GM19238 (cell line): ENCODE measurements at regions not wholly inside any gene's neighbourhood (a gene's known extent, or its start where the extent isn't known, plus 50 kb on each side); places are given as distances from the start of the nearest gene placed in this dataset.

Experiments
- DNase-seq: peaks from one replicate; pipeline ENCODE4 v3.0.0; 2011; ENCODE audit warnings: low spot score; ENCODE audit not compliant: insufficient read length

DNA sequence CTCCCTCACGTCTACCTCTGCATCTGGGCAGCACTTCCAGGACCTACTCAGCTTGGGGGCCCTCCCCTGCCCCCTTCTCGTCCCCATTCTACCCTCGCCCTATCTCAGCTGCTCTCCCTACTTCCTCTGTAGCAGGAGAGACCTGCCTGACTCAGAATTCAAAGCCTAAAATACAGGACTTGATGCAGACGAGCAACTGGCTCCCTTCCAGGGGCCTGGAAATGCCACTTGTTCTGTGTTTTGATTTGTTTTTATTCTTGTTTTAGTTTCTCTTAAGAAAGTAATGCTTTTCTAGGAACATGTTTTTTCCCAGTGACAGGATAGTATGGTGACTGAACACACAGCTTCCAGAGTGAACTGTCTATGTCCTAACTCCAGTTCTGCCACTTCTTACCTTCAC is 320.4 kb upstream of the CDH4 start:
- no peak for DNase-seq

DNA sequence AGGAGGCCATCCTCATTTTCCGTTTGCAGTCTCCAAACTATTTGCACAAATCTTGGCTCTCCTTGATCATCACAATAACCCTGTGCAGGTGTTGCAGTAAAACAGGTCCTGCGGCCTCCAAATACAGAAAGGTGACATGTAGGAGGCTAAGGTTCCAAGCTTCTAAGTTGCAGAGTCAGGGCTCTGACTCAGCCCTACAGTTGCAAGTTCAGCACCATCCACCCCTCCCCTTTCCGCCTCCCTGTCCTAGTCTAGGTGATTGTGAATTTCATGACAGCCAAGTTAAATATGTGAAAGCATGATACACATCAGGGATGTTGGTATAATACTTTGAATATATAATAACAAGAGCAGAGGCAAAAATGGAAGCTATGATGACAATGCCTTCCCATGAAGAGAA is 317.3 kb upstream of the CDH4 start:
- DNase-seq, result no peak

DNA sequence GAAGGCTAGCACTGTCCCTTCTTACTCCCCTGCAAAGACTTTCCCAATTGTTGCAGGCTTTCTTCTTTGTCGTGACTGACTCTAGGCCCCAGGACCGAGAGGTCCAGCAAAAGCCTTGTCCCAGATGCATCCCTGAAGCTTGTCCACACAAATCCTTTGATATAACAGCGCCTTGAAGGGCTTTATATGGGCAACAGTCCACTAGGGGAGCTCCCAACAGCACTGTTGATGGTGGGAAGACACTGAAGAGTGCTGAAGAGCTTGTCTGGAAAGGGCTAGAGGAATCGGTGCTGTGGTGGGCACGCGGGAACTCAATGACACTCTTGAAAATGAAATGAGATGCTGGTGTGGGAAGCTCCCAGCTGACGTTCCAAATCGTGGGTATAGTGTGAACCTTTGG is 316.1 kb upstream of the CDH4 start:
- no peak for DNase-seq

DNA sequence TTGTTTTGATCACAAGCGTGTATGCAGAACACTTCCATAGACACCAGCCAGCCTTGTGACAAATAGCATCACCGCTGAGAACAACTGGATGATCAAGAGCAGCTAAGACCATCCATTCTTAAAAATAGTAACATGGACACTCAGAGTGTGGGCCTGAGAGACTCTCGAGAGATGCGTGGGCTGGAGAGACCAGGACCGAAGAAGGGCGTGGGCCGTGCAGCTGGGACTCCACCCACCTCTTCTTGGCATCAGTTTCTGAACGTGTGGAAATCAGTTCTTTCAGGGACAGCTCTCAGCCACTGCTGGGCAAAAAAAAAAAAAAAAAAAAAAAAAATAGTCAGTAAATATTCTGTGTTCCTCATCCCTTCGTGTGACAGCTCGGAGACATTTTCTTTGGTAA is 314.5 kb upstream of the CDH4 start:
- no peak for DNase-seq

DNA sequence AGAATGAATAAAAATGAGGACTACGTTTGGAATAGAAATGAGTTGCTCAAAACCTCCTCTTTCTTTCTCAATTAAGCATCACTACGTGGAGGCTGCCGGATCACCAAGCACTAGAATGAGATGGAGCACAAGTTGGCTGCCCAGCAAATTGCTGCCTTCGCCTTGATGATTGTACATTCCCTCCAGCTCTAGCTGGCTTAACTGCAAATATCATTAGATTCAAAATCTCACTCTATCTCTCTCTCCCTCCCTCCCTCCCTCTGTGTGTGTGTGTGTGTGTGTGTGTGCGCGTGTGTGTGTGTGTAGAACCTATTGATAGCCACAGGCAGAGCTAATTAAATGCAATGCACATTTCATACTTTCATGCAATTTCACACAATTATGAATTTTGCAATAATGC is 310.7 kb upstream of the CDH4 start:
- DNase-seq, result no peak

DNA sequence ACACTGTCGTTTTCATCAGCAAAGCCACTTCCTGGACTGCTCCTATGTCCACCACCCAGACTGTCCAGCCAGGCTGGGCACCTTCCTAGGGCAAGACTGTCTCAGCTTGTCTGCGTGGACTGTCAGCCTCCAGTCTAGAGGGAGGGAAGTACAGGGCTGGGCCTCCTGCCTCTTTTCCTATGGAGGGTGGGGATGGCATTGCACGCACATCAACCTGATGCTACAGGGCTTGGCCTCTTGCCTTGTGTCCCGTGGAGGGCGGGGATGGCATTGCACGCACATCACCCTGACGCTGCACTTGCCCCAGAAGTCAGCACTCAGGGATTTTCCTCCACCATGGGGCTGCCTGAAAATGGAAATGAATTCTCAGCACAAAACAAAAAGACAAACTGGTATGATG is 304.2 kb upstream of the CDH4 start:
- no peak for DNase-seq

DNA sequence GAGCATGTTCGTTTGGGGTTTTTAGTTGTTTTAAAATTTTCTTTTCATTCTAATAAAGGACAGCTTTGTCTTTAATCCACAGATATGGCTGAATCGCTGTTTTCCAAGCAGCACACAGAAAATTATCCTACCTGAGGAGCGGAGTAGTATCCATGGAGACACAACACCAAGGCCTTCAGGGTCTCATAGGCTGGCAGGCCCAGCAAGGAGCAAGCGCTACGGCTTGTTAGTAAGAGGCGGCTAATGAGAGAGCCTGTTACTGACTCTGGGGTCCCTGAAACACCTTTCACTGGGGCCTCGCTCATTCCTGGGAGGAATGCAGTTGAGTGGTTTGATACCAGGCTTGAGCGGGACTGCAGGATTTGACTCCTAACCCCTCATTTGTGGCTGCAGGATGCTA is 303.8 kb upstream of the CDH4 start:
- no peak for DNase-seq

DNA sequence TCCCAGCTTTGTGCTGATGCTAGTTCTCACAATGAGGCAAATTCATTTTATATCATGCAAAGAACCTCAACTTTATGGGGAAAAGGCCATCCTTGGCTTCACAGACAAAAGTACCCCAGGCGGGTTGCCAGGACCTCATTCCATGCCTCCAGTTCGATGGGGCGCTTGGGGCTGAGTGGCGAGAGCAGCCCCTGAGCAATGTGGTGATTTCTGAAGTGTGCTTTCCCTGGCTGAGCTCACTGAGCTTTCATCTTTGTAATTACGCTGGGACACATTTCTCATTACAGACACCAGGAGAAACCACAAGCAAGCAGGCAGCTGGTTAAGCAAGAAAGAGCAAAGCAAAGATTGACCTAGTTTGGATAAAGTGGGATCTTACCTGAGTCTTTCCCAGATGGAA is 301.5 kb upstream of the CDH4 start:
- no peak for DNase-seq

DNA sequence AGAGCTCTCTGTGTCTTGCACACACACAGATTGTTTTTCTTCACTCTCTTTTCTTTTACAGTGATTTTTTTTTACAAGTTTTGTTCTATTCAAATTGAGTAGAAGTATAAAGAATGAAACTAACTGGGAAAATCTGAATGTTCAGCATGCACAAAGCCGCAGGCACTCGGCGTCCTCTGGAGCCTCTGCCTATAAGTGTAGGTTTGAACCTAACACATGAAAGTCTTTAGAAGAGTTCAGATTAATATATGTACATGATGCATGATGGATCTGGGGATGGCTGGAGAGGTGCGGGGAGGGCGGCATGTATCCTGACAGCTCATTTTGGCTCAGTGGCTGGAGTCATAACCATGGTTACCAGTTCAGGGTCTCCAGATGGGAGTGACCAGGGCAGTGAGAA is 301.1 kb upstream of the CDH4 start:
- DNase-seq, result no peak

DNA sequence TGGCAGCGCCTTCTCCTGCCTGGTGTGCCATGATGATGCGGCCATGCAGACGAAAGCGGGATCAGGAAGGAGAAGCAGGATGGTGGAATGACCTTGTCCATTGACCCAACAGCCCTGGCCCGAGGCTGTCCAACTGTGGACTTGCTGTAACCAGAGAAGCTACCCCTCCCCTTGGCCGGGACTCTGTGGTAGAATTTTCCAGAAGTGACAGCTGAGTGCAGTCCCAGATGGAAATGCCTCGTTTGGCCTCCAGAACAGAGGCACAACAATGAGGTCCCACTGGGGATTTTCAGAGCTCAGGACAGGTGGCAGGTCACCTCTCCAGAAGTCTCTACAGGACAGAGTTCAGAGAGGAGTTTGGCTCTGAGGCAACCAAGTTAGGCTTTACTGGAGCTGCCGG is 299.2 kb upstream of the CDH4 start:
- no peak for DNase-seq

DNA sequence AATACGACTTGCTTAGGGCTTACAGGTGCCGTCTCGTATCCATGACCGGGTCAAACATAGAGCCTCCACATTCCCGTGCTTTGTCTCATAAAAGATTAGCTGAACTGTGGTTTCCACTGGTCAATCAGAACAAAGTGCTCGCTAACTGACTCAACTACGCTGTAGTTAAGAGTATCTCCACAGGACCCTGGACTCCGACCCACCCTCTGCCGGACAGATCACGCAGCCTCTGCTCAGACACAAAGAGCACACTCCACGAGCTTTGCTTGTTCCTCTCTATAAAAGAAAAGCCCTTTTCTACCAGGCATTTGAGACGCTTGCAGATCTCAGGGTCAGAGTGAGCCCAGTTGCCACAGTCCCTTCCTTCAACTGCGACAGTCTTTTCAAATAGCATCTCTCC is 298.7 kb upstream of the CDH4 start:
- DNase-seq, result no peak

DNA sequence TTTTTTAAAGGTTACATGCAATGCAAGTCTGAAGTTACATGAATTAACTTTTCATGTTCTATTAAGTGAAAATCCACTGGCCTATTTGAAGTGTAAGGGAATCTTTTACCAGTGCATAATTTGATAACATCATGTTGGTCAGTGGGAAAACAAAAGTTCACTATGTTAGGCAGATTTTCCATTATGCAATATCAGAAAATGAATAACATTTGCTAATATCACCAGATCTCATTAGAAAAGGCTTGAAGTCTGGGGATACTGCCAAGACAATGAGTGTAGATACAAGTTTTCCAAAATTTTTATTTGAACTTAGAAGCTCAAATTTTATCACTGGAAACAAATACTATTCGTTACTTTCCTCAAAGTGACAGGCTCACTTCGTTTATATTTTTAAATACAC is 296.4 kb upstream of the CDH4 start:
- no peak for DNase-seq

DNA sequence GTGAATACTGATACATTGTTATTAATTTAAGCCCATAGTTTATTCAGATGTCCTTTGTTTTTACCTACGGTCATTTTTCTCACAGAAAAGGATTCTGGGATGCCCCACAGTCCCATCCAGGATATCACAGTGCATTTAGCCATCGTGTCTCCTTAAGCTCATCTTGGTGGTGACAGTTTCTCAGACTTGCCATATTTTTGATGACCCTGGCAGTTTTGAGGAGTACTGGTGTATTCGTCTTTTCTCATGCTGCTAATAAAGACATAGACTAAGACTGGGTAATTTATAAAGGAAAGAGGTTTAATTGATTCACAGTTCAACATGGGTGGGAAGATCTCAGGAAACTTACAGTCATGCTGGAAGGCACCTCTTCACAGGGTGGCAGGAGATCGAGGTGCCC is 295.9 kb upstream of the CDH4 start:
- no peak for DNase-seq

DNA sequence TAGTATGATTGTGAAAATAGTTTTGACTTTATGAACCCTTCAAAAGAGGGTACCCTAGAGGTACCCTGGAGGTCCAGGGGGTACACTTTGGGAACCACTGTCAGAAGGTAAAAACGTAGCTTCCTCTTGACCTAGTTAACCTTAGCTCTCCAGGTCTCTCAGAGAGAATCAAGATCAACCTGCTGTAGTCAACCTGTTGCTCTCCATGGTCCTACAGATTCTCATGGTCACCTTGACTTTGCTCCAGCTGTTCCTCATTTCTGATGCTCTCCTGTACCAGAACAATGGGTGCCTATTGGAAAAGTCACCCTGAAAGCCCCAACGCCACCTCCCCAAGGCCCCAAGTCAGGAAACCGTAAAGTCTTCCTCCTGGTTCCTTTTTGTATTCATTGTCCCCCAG is 294.4 kb upstream of the CDH4 start:
- DNase-seq, result no peak

DNA sequence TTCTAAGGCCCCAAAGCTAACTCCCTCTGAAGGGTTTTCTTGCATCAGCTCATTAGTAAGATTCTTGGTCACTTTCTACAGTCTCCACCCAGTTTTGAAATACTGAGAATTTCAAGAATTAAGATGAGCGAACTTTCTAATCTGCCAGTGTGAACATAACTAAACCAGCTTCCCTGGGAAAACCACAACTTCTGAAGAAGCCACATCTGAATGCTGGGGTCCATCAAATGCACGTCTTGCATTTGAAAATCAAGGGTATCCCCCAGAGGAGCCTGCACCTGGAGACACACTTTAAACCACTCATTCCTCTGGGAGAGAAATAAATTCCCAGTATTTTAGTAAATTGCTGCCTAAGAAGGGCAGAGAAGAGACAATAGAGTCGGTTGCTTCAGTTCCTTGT is 292.1 kb upstream of the CDH4 start:
- DNase-seq, result no peak

DNA sequence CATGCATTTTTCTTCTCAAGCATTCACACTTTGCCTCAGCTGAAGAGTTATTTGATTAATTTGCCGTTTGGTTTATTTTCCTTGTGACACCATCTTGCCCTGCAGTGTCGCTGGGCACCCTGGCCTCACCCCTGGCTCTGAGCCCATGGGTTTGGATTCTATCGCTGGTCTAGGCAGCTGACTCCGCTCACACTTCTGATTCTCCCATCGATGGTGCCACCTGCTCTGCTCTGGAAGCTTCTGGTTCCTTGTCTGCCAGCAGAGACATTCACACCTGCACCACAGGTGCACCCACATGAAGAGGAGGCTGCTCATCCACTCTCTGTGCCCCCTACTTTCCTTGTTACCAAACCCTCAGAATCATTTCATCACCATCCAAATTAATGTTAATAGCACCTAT is 291.6 kb upstream of the CDH4 start:
- DNase-seq, result no peak

DNA sequence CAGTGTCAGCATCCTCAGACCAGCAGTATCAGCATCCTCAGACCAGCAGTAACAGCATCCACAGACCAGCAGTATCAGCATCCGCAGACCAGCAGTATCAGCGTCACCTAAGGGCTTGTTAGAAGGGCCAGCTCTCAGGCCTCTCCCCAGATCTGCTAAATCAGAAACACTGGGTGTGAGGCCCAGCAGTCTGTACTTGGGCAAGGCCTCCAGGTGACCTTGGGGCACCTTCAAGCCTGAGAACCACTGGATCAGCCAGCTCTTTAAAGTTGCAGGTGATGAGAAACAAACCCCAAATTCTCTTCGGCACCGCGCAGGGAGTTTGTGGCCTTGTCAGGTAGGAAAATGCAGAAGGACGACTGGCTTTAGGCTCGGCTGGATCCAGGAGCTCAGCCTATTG is 290.5 kb upstream of the CDH4 start:
- no peak for DNase-seq

DNA sequence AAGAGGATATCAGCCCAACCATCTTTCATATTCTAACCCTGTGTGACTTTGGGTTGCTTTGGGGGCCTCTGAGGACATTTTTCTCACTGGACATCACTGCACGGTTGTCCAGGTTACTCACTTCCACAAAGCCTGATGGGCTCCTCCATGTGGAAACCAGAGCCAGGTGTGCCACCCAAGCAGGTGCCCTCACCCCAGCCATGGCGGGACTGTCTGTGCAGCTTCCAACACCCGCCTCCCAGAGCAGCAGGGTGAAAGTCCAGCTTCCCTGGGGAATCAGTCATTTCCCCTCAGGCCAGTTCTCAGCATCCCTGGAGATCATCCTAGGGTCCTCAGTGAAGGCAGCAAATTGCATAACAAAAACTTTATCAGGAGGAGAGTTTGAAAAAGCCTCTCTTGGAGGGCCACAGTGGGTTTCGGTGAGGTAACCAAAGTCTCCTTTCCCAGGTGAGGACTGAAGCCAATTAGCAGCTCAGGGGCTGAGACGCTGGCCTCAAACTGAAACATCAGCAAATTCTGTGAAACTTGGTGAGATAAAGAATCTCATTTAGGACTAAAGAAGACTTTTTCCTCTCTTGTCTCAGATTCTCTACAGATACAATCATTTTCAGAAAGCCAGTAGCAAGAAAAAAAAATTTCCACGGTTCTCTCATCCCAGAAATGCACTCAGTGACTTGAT is 289.6 kb upstream of the CDH4 start:
- no peak for DNase-seq

DNA sequence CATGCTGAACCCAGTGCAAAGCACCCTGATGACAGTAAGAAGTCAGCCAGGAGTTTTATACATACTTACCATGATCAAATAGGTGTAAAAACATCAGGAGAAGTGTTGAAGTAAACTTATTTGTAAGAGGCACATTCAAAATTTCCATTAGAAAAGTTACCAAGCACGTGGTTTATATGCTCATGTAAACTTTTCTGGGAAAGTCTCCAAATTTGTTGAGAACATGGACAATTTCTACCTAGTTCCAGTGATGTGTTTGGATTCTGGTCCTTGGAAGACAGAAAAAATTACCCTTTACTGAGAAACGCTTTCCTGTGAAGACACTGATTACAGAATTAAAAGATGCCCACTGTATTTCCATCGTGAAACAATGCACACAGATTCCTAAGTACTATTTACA is 288.9 kb upstream of the CDH4 start:
- no peak for DNase-seq

DNA sequence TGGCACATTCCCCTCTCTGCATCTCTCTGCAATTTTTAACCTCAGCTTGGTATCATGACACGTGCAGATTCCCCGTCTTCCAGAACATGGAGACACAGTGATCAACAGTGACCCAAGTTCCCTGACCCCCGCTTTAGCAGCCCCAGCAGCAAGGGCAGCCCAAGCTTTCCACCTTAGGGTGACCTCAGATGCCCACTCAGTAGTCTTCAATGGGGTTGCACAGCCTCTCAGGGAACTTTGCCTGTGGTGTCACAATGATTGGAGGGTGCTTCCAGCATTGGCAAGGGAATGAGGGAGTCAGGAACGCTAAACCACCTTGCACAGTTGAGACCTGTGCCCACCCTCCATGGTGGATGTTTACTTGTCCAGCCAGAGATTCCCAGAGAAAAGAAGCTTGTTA is 287.1 kb upstream of the CDH4 start:
- DNase-seq, result no peak

DNA sequence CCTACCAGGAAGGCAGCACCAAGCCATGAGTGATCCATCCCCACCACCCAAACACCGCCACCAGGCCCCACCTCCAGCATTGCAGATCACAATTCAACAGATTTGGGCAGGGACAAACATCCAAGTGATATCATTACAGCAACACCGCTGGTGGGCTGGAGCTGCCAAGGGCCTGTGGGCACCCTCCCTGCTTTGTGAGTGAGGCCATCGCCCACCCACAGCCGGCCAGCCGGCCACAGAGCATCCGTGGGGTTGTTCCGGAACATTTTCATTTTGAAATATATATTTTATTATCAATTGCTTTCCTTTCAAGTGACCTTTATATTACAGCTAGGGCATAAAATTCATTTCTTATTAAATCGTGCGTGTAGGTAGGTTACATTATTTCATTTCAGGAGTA is 286.0 kb upstream of the CDH4 start:
- DNase-seq, result no peak

DNA sequence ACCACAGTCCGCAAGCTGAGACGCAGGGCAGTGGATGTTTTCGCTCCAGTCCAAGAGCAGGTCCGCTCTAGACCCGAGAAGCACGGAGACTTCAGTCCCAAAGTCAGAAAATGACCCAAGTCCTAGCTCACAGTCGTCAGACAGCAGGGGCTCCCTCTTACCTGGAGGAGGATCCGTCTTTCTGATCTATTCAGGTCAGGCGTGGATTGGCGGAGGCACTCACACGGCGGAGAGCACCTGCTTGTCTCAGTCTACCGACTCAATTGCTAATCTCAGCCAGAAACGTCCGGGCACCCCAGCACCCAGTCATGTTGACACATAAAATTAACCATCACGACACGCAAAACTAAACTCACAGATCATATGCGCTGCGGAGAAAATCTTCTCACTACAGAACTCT is 285.3 kb upstream of the CDH4 start:
- no peak for DNase-seq

DNA sequence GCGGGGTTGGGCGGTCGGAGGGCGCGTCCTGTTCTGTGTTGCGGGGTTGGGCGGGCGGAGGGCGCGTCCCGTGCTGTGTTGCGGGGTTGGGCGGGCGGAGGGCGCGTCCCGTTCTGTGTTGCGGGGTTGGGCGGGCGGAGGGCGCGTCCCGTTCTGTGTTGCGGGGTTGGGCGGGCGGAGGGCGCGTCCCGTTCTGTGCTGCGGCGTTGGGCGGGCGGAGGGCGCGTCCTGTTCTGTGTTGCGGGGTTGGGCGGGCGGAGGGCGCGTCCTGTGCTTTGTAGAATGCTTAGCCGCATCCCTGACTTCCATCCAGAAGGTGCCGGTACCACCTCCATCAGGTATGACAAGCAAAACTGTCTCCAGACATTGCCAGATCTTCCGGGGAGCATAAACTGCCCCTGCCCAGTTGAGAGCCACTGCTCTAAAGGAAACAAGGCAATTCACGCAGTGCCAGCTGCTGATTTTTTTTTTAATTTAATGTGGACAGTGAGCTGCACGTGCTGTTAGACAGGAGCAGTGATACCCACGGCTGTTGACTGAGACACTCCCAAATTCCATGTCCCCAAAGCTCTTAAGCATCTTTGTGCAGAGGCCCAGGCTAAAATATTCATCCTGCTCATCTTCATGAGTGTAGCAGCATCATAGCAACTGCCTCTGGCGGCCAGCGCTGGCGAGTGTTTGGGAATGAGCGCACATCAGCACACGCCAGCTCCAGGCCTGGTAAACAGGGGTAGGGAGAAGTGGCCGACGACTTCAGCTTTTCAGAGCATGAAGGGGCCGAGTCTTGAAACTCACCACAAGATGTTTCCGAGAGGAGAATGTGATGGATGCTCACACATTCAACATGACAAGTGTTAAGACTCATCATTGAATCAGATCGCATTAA is 284.4 kb upstream of the CDH4 start:
- DNase-seq, result no peak
